ENCODE measurements at regions not wholly inside any gene's neighbourhood (a gene's known extent, or its start where the extent isn't known, plus 50 kb on each side); places are given as distances from the start of the nearest gene placed in this dataset.

DNA sequence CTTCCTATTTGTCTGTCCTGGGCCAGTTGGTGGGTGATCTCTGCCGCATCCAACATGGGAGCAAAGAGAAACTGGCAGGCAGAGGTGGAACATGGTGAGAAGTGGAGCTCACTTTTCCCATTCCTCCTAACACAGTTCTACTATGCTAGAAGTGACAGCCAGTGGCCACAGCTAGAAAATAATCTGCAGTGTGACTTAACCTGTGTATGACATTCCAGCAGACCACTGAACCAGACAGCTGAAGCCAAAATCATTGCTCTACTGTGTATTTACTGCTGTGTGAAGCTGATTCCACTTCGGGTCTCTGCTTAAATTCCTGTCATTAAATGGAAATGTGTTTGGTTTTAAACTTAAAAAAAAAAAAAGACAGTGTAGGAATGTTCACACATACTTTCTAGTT lies 523.0 kb downstream of the MTRR start:
- Mint-ChIP-seq H3K9me3 (peaks cover 2 to 24% (median 8%) of the 10 kb centered on the region in 6 donors), H3K4me1 (no peaks in the 10 kb centered on the region), H3K27me3 (ENCODE audit: low read depth in 3 of 3) (peaks cover 0 to 2% (median 0%) of the 10 kb centered on the region in 3 donors), H3K4me3 (no peak overlapping the region), H3K27ac (no peak overlapping the region), H3K36me3 (no peaks in the 10 kb centered on the region)
- DNase-seq, result no peak

DNA sequence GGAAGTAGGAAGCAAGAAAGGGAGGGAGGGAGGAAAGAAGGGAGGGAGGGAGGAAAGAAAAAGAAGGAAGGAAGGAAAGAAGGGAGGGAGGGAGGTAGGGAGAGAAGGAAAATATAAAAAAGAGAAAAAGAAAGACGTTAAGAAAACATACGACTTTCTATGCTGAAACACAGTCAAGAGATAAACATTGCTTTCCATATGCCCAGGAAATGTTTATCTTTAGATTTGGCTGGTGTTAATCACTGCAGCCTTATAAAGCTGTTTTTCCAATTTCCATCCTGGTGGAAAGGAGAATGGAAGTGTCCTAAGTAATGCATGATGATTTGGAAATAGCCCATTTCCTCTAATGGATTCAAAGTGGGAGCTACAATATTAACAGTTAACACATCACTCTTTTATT lies 524.3 kb downstream of the MTRR start:
- Mint-ChIP-seq H3K36me3 (no peaks in the 10 kb centered on the region), H3K27me3 (ENCODE audit: low read depth in 3 of 3) (peaks cover 0 to 2% (median 0%) of the 10 kb centered on the region in 3 donors), H3K9me3 (peaks cover 2 to 16% (median 7%) of the 10 kb centered on the region in 6 donors), H3K4me3 (no peak overlapping the region), H3K4me1 (no peaks in the 10 kb centered on the region), H3K27ac (no peak overlapping the region)
- no peak for DNase-seq

DNA sequence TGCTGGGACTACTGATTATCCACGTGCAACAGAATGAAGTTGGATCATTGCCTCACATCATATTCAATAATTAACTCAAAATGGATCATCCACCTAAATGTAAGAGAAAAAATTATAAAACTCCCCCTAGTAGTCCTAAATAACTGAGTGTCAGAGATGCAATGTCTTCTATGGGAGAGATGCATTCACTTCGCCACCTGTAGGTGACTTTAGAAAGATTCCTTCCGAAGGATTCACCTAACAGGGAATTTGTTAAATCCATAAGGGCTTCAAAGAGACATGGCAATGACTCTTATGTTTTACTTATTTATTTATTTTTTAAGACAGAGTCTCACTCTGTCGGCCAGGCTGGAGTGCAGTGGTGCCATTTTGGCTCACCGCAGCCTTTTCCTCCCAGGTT lies 526.0 kb downstream of the MTRR start:
- H3K27me3 Mint-ChIP-seq (ENCODE audit: low read depth in 3 of 3), result peaks cover 0 to 3% (median 2%) of the 10 kb centered on the region in 3 donors

DNA sequence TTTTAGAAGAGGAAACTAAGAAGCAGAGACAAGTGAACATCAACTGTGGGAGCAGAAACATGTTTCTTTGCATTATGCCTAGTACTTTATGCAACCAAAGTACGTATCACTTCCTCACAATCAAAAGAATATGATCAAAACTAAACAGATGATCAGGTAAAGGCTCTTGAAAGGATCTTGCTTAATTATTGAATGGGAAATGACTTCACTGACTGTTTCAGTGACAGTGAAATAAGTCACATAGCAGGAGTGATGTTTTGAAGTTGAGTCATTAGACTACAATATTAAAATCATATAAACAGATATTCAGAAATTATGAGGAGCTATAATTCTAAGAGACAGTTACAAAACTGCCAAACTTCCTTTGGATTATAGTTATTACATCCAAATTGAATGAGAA lies 527.3 kb downstream of the MTRR start:
- Mint-ChIP-seq H3K27ac (no peak overlapping the region), H3K4me3 (no peak overlapping the region), H3K36me3 (no peaks in the 10 kb centered on the region), H3K9me3 (peaks cover 1 to 11% (median 5%) of the 10 kb centered on the region in 6 donors), H3K27me3 (ENCODE audit: low read depth in 3 of 3) (peaks cover 0 to 5% (median 3%) of the 10 kb centered on the region in 3 donors), H3K4me1 (no peaks in the 10 kb centered on the region)
- DNase-seq, result no peak

More for the DNA sequence above, 526.0 kb downstream of the MTRR start:
- no peak overlapping the region for H3K27ac Mint-ChIP-seq
- no peaks in the 10 kb centered on the region for H3K36me3 Mint-ChIP-seq
- H3K4me3 Mint-ChIP-seq, result no peak overlapping the region
- no peaks in the 10 kb centered on the region for H3K4me1 Mint-ChIP-seq
- H3K9me3 Mint-ChIP-seq, result peaks cover 0 to 12% (median 1%) of the 10 kb centered on the region in 6 donors
- no peak for DNase-seq

DNA sequence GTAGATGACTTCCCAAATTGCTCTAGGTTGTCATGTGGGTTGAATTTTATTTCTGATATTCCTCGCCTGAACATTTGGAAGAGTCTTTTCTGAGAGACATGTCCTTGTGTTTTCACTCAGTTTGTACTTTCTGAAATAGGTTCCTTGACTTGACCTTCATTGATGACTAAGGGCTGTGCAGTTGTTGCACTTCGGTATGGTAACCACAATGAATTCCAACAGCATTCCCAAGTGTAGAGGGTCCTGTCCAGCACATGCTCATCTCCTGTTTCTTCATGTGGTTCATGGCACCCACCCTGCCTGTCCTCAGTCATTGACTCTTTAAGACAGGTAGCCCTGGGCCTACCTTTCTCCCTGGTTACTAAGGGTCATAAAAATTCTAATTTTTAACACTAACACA lies 527.8 kb downstream of the MTRR start:
- no peak overlapping the region for H3K27ac Mint-ChIP-seq
- no peak overlapping the region for H3K4me3 Mint-ChIP-seq
- H3K36me3 Mint-ChIP-seq, result no peaks in the 10 kb centered on the region
- H3K9me3 Mint-ChIP-seq, result peaks cover 2 to 16% (median 6%) of the 10 kb centered on the region in 6 donors
- H3K4me1 Mint-ChIP-seq, result no peaks in the 10 kb centered on the region
- H3K27me3 Mint-ChIP-seq (ENCODE audit: low read depth in 3 of 3), result peaks cover 0 to 5% (median 3%) of the 10 kb centered on the region in 3 donors
- DNase-seq, result no peak

DNA sequence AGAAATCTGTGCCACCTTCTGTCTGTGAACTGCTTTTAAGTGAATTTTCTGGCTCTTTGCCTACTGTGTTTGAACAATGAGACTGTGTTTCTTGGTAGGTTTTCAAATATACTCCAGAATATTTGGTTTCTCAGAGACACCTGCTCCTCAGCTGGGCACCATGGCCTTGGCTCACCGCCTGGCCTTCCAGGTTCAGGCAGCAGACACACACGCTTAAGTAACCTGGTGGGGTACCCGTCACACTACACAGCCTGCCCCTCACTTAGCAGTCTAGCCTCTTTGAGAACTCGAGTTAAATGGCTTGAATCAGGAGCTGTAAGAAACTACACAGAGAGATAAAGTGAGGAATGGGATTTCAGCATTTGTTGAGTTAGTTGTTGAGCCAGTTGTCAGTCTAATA lies 530.5 kb downstream of the MTRR start:
- Mint-ChIP-seq H3K27me3 (ENCODE audit: low read depth in 3 of 3) (peaks cover 0 to 5% (median 3%) of the 10 kb centered on the region in 3 donors), H3K36me3 (no peaks in the 10 kb centered on the region), H3K4me1 (no peaks in the 10 kb centered on the region), H3K27ac (no peak overlapping the region), H3K4me3 (no peak overlapping the region), H3K9me3 (peaks cover 2 to 28% (median 8%) of the 10 kb centered on the region in 6 donors)
- no peak for DNase-seq

DNA sequence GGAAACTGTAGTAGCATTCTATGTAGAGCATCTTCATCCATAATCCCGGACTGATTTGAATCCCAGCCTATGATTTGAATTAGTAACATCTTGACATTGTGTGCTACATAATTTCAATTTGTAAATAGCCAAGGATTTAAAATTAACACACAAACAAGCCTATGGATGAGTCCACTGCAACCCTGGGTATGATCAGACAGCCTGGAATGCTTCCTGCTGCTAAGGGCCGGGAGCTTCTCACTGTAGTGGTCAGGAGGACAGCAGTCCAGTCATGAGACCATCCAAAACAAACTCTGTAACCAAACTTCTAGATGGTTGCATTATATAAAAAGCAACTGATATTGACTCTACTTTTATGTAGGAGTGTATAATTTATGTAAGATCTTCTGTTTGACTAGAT lies 539.3 kb downstream of the MTRR start:
- H3K27ac Mint-ChIP-seq, result no peak overlapping the region
- no peaks in the 10 kb centered on the region for H3K27me3 Mint-ChIP-seq (ENCODE audit: low read depth in 3 of 3)

DNA sequence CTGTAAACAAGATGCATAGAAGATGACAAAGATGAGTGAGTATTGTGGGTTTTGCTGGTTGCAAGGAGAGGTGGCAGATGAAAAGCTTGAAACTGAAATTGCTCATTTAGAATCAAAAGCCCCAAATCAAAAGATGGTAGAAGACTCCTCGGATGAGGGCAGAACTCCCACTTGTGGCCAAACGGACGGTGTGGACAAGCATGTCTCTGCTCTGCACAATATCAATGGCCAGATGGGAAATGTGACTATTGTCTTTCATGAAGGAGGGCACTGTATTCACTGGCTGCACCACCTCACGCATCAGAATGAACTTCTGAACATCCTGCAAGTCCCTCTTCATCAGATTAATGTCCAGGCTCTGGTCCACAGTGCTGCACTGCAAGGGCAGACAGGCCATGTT lies 541.7 kb downstream of the MTRR start:
- no peak for DNase-seq
- peaks cover 8 to 24% (median 17%) of the 10 kb centered on the region in 6 donors for H3K9me3 Mint-ChIP-seq
- H3K27ac Mint-ChIP-seq, result no peak overlapping the region
- peaks cover 0 to 4% (median 0%) of the 10 kb centered on the region in 3 donors for H3K36me3 Mint-ChIP-seq
- peaks cover 0 to 4% (median 0%) of the 10 kb centered on the region in 3 donors for H3K27me3 Mint-ChIP-seq (ENCODE audit: low read depth in 3 of 3)
- H3K4me1 Mint-ChIP-seq, result no peaks in the 10 kb centered on the region
- H3K4me3 Mint-ChIP-seq, result no peak overlapping the region

More for the DNA sequence above, 539.3 kb downstream of the MTRR start:
- no peak for DNase-seq
- Mint-ChIP-seq H3K4me3 (no peak overlapping the region), H3K9me3 (peaks cover 8 to 29% (median 17%) of the 10 kb centered on the region in 6 donors), H3K4me1 (no peaks in the 10 kb centered on the region), H3K36me3 (peaks cover 0 to 4% (median 0%) of the 10 kb centered on the region in 3 donors)

DNA sequence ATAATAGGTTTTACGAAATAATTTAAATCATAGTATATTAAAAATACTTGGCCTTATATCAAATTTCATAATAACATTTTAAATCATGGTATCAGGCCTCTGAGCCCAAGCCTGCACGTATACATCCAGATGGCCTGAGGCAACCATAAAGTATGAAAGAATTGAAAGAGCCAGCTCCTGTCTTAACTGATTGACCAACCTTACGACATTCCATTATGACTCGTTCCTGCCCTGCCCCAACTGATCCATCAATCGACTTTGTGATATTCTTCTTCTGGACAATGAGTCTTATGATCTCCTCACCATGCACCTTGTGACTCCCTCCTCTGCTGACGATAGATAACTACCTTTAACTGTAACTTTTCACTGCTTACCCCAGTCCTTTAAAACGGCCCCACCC lies 545.0 kb downstream of the MTRR start:
- Mint-ChIP-seq H3K9me3 (peaks cover 7 to 15% (median 14%) of the 10 kb centered on the region in 6 donors), H3K27ac (no peak overlapping the region), H3K4me3 (no peak overlapping the region), H3K27me3 (ENCODE audit: low read depth in 3 of 3) (peaks cover 0 to 7% (median 2%) of the 10 kb centered on the region in 3 donors), H3K36me3 (peaks cover 0 to 4% (median 0%) of the 10 kb centered on the region in 3 donors), H3K4me1 (no peaks in the 10 kb centered on the region)
- DNase-seq, result no peak

DNA sequence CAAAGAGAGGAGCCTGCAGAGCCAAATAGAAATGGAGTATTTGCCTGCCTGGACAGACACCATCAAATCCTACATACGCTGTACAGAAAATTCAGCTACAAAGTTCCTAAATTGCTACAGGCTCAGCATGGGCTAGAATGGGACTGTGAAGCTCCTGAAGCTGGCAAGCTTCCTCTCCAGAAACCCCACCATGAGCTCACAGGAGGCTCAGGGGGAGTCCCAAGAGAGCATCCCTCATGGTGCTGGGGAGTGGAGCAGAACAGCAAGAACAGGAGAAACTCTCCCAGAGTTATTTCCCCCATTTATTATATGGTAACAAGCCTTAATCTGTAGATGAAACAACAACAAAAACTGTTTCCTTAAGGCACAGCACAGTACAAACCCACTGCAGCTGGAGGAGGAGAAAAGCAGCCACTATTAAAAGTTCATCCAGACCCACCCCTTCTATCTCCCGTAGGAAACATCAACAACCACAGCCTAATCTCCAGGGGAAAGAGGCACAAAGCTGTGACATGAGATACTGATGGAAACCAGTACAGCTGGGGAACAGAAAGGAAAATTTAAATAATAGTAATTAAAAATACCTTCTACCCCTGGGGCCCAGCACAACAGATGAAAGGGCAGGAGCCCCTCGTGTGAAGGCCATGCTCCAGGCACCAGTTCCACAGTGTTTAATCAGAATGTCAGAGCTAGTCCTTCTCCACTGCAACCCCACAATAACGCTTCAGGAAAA lies 548.5 kb downstream of the MTRR start:
- no peak for DNase-seq
- H3K27ac Mint-ChIP-seq, result no peak overlapping the region
- H3K36me3 Mint-ChIP-seq, result no peaks in the 10 kb centered on the region
- H3K9me3 Mint-ChIP-seq, result peaks cover 5 to 14% (median 7%) of the 10 kb centered on the region in 6 donors
- peaks cover 0 to 7% (median 2%) of the 10 kb centered on the region in 3 donors for H3K27me3 Mint-ChIP-seq (ENCODE audit: low read depth in 3 of 3)
- H3K4me3 Mint-ChIP-seq, result no peak overlapping the region
- H3K4me1 Mint-ChIP-seq, result no peaks in the 10 kb centered on the region

DNA sequence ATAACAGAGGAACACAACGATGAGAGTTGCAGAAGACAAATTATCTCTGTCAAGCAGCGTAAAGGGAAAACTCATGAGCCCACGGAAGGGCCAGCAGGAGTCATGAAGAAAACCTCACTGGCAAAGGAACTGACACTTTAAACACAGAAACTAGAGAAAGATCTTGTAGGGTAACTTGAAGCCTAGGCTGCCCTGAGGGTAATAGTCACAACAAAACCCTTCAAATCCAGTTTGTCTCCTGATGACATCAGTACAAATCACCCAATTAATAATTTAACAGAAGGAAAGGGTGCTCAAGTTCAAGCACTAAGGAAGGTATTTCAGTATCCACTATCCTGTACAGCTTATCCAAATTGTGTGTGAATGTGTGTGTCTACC lies 549.1 kb downstream of the MTRR start:
- Mint-ChIP-seq H3K36me3 (no peaks in the 10 kb centered on the region), H3K4me3 (no peak overlapping the region), H3K9me3 (peaks cover 5 to 16% (median 7%) of the 10 kb centered on the region in 6 donors), H3K27ac (no peak overlapping the region), H3K4me1 (no peaks in the 10 kb centered on the region), H3K27me3 (ENCODE audit: low read depth in 3 of 3) (peaks cover 0 to 7% (median 2%) of the 10 kb centered on the region in 3 donors)
- no peak for DNase-seq

DNA sequence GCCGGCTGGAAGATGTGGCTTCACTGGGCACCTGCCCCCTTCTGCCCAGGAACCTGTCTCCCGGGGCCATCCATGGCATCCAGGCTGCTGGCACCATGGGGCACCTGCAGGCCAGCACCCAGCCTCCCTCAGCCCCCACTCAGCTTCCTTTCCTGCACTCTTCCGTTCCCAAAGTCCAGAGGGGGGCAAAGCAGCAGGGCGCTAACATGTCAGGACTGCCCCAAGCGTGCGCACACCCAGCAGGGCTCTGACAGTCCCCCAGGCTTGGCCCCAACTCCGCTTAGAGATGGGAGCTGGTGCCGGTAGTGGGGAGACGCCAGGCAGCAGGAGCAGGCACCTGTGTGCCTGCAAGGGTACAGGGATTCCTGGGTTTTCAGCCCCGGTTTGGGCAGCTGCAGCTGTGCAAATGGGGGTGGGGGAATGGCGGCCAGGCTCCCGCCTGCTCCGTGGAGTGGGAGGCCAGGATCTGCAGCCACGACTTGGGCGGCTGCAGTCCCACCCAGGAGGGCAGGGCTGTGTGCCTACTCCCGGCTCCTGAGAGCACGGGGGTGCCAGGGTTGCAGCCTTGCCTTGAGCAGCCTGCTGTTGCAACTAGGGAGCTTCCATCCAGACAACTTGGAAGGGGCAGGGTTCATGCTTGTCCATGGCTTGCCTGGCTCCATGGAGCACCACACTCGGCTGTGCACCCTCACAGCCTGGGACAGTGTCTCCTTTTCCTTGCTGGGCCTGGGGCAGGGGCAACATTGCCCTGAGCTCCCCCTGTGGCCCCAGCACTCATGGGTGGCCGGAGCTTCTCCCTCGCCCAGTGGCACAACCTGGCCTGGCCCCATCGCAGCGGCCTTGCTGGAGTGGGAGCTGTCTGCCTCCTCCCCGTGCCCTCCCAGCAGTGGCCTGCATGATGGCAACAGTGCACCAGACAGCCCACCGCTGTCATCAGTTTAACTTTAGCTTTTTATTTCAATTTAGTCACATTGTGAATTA lies 561.1 kb downstream of the MTRR start:
- H3K27me3 Mint-ChIP-seq (ENCODE audit: low read depth in 3 of 3), result peaks cover 0 to 8% (median 2%) of the 10 kb centered on the region in 3 donors
- peaks cover 0 to 7% (median 4%) of the 10 kb centered on the region in 3 donors for H3K36me3 Mint-ChIP-seq
- no peak overlapping the region for H3K4me3 Mint-ChIP-seq
- no peak overlapping the region for H3K27ac Mint-ChIP-seq
- no peaks in the 10 kb centered on the region for H3K4me1 Mint-ChIP-seq
- no peak for DNase-seq
- peaks cover 0 to 18% (median 9%) of the 10 kb centered on the region in 6 donors for H3K9me3 Mint-ChIP-seq

DNA sequence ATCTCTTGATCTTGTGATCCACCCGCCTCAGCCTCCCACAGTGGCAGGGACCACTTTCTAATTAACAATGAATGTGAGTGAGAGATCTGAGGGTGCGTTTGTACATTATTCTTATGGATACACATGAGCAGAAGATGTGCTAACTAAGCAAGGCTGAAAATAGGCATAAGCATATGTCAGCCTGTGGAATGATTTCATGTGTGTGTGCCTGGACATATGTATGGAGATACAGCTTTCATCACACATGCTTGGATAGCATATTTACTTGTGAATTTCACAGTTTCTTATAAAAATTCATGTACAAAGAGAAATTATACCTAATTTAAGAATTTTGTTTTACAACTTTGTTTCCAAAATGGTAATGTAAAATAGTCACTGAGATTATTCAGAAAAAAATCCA lies 565.6 kb downstream of the MTRR start:
- Mint-ChIP-seq H3K27ac (no peak overlapping the region), H3K4me3 (no peak overlapping the region), H3K4me1 (no peaks in the 10 kb centered on the region), H3K36me3 (peaks cover 0 to 4% (median 0%) of the 10 kb centered on the region in 3 donors), H3K9me3 (peaks cover 0 to 8% (median 0%) of the 10 kb centered on the region in 6 donors), H3K27me3 (ENCODE audit: low read depth in 3 of 3) (peaks cover 2 to 6% (median 2%) of the 10 kb centered on the region in 3 donors)
- no peak for DNase-seq

DNA sequence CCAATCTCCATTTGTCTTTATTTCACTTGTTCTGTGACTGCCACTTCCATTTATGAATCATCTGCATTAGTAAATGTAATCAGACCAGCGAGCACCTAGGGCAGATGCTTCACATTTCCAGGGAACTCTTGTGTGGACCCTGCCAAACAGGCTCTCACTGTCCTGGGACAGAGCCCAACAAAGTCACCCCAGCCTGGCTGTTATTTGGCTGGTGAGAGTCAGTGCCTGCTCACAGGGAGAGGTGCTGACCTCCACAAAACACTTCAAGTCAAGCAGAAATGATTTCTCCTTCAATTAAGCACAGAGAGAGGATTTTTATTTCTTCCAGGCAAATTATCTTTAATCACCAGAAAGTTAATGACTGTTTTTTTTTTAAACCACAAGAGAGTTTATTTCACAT lies 568.0 kb downstream of the MTRR start:
- Mint-ChIP-seq H3K4me3 (no peak overlapping the region), H3K27ac (no peak overlapping the region), H3K9me3 (peaks cover 0 to 10% (median 0%) of the 10 kb centered on the region in 6 donors), H3K27me3 (ENCODE audit: low read depth in 3 of 3) (peaks cover 0 to 7% (median 2%) of the 10 kb centered on the region in 3 donors), H3K4me1 (no peaks in the 10 kb centered on the region), H3K36me3 (no peaks in the 10 kb centered on the region)
- DNase-seq, result no peak
